ENCODE measurements at regions not wholly inside any gene's neighbourhood (a gene's known extent, or its start where the extent isn't known, plus 50 kb on each side); places are given as distances from the start of the nearest gene placed in this dataset.

DNA sequence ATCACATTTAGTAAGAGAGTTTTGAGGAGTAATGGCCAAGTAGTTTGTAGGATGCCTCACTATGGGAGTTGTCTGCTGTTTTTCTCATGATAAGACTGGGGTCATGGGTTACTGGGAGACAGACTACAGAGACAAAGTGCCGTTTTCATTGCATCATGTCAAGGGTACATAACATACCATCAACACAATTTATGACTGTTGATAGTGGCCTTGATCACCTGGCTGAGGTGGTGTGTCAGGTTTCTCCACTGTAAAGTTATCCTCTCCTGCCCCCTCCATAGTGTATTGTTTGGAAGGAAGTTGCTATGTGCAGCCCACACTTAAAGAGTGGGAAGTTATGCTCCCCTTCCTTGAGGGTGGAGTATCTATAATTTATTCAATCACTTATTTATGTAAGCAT is 263.5 kb upstream of the POU3F1 start (continued):
- TF ChIP-seq, protein P1, sequence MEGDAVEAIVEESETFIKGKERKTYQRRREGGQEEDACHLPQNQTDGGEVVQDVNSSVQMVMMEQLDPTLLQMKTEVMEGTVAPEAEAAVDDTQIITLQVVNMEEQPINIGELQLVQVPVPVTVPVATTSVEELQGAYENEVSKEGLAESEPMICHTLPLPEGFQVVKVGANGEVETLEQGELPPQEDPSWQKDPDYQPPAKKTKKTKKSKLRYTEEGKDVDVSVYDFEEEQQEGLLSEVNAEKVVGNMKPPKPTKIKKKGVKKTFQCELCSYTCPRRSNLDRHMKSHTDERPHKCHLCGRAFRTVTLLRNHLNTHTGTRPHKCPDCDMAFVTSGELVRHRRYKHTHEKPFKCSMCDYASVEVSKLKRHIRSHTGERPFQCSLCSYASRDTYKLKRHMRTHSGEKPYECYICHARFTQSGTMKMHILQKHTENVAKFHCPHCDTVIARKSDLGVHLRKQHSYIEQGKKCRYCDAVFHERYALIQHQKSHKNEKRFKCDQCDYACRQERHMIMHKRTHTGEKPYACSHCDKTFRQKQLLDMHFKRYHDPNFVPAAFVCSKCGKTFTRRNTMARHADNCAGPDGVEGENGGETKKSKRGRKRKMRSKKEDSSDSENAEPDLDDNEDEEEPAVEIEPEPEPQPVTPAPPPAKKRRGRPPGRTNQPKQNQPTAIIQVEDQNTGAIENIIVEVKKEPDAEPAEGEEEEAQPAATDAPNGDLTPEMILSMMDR (conservative IDR thresholded peaks at IDR 0.05; ENCODE audit: low read depth in 2 of 2) = no peak
- TF ChIP-seq NANOG (IDR thresholded peaks at IDR 0.05; ENCODE audit: borderline replicate concordance) (no peak), JUNB (IDR thresholded peaks at IDR 0.05; ENCODE audit: unreplicated experiment) (no peak), POLR2AphosphoS5 (IDR thresholded peaks at IDR 0.05; ENCODE audit: low read depth) (no peak), ETS1 (IDR thresholded peaks at IDR 0.05) (no peak), CREB1 (CRISPR knock-in tag; IDR thresholded peaks at IDR 0.05; ENCODE audit: low read depth) (no peak), EZH2 (IDR thresholded peaks at IDR 0.05; ENCODE audit: low read depth, unreplicated experiment) (no peak)

DNA sequence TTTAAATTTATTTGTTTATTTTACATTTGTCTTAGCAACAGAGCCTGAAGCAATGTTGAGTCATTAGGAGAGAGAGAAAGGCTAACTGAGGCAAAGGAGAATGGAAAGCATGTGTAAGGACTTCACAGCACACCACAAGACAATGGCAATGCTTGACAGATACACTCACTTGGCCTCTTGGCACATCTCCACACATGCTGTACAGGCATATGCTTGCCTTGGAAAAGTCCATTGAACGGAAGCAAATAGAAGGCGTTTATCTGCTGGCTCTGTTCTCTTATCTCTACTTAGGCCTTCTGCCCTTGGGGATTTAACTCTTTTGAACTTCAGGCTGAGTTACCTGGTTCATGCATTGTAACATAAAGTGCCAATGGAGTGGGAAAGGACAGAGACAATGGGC is 262.2 kb upstream of the POU3F1 start:
- H3K4me2 ChIP-seq = no peak overlapping the region
- H3K4me1 ChIP-seq (ENCODE audit: insufficient read depth) = peaks cover 5% of the 10 kb centered on the region; the same call in 1 of the 2 replicates
- H3F3A ChIP-seq (replicated peaks; ENCODE audit: low read depth) = no peaks in the 10 kb centered on the region
- Mint-ChIP-seq H3K4me3 (no peak overlapping the region), H3K36me3 (ENCODE audit: low read depth) (peaks cover 7% of the 10 kb centered on the region; the same call in 1 of the 3 replicates), H3K27ac (no peak overlapping the region), H3K4me1 (peaks cover 6% of the 10 kb centered on the region), H3K9me3 (no peaks in the 10 kb centered on the region; the same call in 2 of the 3 replicates), H3K27me3 (ENCODE audit: insufficient read depth, low read depth, poor library complexity) (no peaks in the 10 kb centered on the region)
- no peak for TF ChIP-seq EZH2phosphoT487 (IDR thresholded peaks at IDR 0.05; ENCODE audit: unreplicated experiment)
- no peak for TF ChIP-seq JUNB (IDR thresholded peaks at IDR 0.05; ENCODE audit: unreplicated experiment)
- H4K20me1 ChIP-seq (replicated peaks; ENCODE audit: insufficient read depth) = no peaks in the 10 kb centered on the region
- H3K36me3 ChIP-seq (ENCODE audit: insufficient read depth) = no peaks in the 10 kb centered on the region
- ATAC-seq (no peak), DNase-seq (ENCODE audit: low spot score) (no peak)
- H3K4me3 ChIP-seq = no peak overlapping the region
- no peaks in the 10 kb centered on the region for H3K79me2 ChIP-seq (replicated peaks; ENCODE audit: insufficient read depth)
- H3K27me3 ChIP-seq (ENCODE audit: insufficient read depth) = no peaks in the 10 kb centered on the region
- H2AFZ ChIP-seq = no peak overlapping the region
- H3K9me2 ChIP-seq (ENCODE audit: insufficient read depth) = no peaks in the 10 kb centered on the region
- H3K27ac ChIP-seq (ENCODE audit: low read depth) = no peak overlapping the region

DNA sequence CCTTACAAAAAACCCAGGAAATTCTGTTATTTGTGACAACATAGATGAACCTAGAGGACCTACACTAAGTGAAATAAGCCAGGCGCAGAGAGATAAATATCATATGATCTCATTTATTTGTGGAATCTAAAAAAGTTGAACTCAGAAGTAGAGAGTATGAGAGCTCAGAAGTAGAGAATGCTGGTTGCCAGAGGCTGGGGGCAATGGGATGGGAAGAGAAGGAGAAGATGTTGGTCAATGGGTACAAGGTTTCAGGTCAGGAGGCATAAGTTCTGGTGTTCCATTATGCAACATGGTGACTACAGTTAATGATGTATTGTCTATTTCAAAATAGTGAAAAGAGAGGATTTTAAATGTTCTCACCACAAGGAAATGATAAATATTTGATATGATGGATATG is 259.1 kb upstream of the POU3F1 start:
- H3K36me3 Mint-ChIP-seq (ENCODE audit: low read depth) = peaks cover 2% of the 10 kb centered on the region; the same call in 1 of the 3 replicates
- H3K27me3 Mint-ChIP-seq (ENCODE audit: insufficient read depth, low read depth, poor library complexity) = peaks cover 1% of the 10 kb centered on the region
- H3K36me3 ChIP-seq (ENCODE audit: insufficient read depth) = no peaks in the 10 kb centered on the region
- DNase-seq (ENCODE audit: low spot score) (no peak), ATAC-seq (no peak)
- no peak overlapping the region for H3K27ac Mint-ChIP-seq
- peaks cover 19% of the 10 kb centered on the region for H3K4me1 Mint-ChIP-seq
- H3K4me1 ChIP-seq (ENCODE audit: insufficient read depth) = peaks cover 7% of the 10 kb centered on the region
- H3K9me2 ChIP-seq (ENCODE audit: insufficient read depth) = no peaks in the 10 kb centered on the region
- H3F3A ChIP-seq (replicated peaks; ENCODE audit: low read depth) = no peaks in the 10 kb centered on the region
- no peaks in the 10 kb centered on the region for H3K27me3 ChIP-seq (ENCODE audit: insufficient read depth)
- H3K4me2 ChIP-seq = no peak overlapping the region
- H2AFZ ChIP-seq = no peak overlapping the region
- no peak overlapping the region for H3K4me3 ChIP-seq
- no peaks in the 10 kb centered on the region; the same call in 2 of the 3 replicates for H3K9me3 Mint-ChIP-seq
- H3K4me3 Mint-ChIP-seq = no peak overlapping the region
- H4K20me1 ChIP-seq (replicated peaks; ENCODE audit: insufficient read depth) = no peaks in the 10 kb centered on the region
- H3K79me2 ChIP-seq (replicated peaks; ENCODE audit: insufficient read depth) = no peaks in the 10 kb centered on the region
- no peak overlapping the region for H3K27ac ChIP-seq (ENCODE audit: low read depth)
- TF ChIP-seq, protein P1 (conservative IDR thresholded peaks at IDR 0.05; ENCODE audit: low read depth in 2 of 2) = no peak
- TF ChIP-seq ZNF114 (CRISPR knock-in tag; IDR thresholded peaks at IDR 0.05) = no peak
- TF ChIP-seq CREB1 (CRISPR knock-in tag; IDR thresholded peaks at IDR 0.05; ENCODE audit: low read depth) = no peak
- TF ChIP-seq POLR2AphosphoS5 (IDR thresholded peaks at IDR 0.05; ENCODE audit: low read depth) = no peak
- TF ChIP-seq EZH2phosphoT487 (IDR thresholded peaks at IDR 0.05; ENCODE audit: unreplicated experiment) = no peak
- TF ChIP-seq REST (IDR thresholded peaks at IDR 0.05; ENCODE audit: unreplicated experiment) = no peak
- no peak for TF ChIP-seq STAT1 (IDR thresholded peaks at IDR 0.05; ENCODE audit: unreplicated experiment)
- no peak for TF ChIP-seq JUNB (IDR thresholded peaks at IDR 0.05; ENCODE audit: unreplicated experiment)

Measured in GM23338 (cell line).